ENCODE measurements at regions not wholly inside any gene's neighbourhood (a gene's known extent, or its start where the extent isn't known, plus 50 kb on each side); places are given as distances from the start of the nearest gene placed in this dataset.

GRCh38 chr6:153852481-153852880 is 186.6 kb upstream of the OPRM1 start:
- TF ChIP-seq CTCF (IDR thresholded peaks at IDR 0.05), result no peak
- TF ChIP-seq EZH2 (IDR thresholded peaks at IDR 0.05), result no peak
- no peak for TF ChIP-seq EZH2phosphoT487 (IDR thresholded peaks at IDR 0.05)

Data from neural progenitor cell (in vitro differentiated cells).